HT1080 (cell line): ENCODE measurements at regions not wholly inside any gene's neighbourhood (a gene's known extent, or its start where the extent isn't known, plus 50 kb on each side); places are given as distances from the start of the nearest gene placed in this dataset.
"Not testable (repeated sequence)": the region's sequence is repeated elsewhere in the genome, so short reads cannot be mapped to it uniquely, and the experiment has no call there.

Source experiments
- DNase-seq: peaks from one replicate; pipeline ENCODE4 v3.0.0-alpha.2; 2015; ENCODE audit warnings: low read depth

GRCh38 chr10:8375137-8375536 is 320.6 kb downstream of the GATA3 start:
- no peak for DNase-seq

- no peak for DNase-seq
These were observed 323.9 kb downstream of the GATA3 start for GRCh38 chr10:8378198-8378983.

GRCh38 chr10:8379906-8380832 is 325.7 kb downstream of the GATA3 start:
- no peak for DNase-seq

- DNase-seq: no peak
These were observed 326.5 kb downstream of the GATA3 start for GRCh38 chr10:8380833-8381496.

- no peak for DNase-seq
These were observed 332.3 kb downstream of the GATA3 start for GRCh38 chr10:8386781-8387180.

- DNase-seq: peak; percentile 88
These were observed 335.1 kb downstream of the GATA3 start for GRCh38 chr10:8389630-8390029.

GRCh38 chr10:8392216-8392615 is 337.7 kb downstream of the GATA3 start:
- DNase-seq: peak; percentile 79

GRCh38 chr10:8393531-8393930 is 339.0 kb downstream of the GATA3 start:
- DNase-seq: peak; percentile 30

GRCh38 chr10:8396675-8397074 is 342.2 kb downstream of the GATA3 start:
- peak; percentile 42 for DNase-seq

GRCh38 chr10:8398771-8399170 is 344.3 kb downstream of the GATA3 start:
- no peak for DNase-seq

GRCh38 chr10:8400151-8400550 is 345.7 kb downstream of the GATA3 start:
- no peak for DNase-seq

GRCh38 chr10:8400892-8401291 is 346.4 kb downstream of the GATA3 start:
- no peak for DNase-seq

- DNase-seq: no peak
These were observed 347.0 kb downstream of the GATA3 start for GRCh38 chr10:8401531-8401930.

- no peak for DNase-seq
These were observed 348.1 kb downstream of the GATA3 start for GRCh38 chr10:8402576-8402975.

GRCh38 chr10:8403711-8404371 is 349.4 kb downstream of the GATA3 start:
- no peak for DNase-seq

- DNase-seq: peak; percentile 71
These were observed 350.2 kb downstream of the GATA3 start for GRCh38 chr10:8404721-8405120.

GRCh38 chr10:8405596-8405995 is 351.1 kb downstream of the GATA3 start:
- no peak for DNase-seq

- no peak for DNase-seq
These were observed 353.1 kb downstream of the GATA3 start for GRCh38 chr10:8407501-8408021.

- DNase-seq: no peak
These were observed 356.0 kb downstream of the GATA3 start for GRCh38 chr10:8410506-8410905.

- DNase-seq: no peak
These were observed 358.1 kb downstream of the GATA3 start for GRCh38 chr10:8412541-8412940.

- DNase-seq: not testable (repeated sequence)
These were observed 360.5 kb downstream of the GATA3 start for GRCh38 chr10:8415029-8415428.
